ENCODE measurements at regions not wholly inside any gene's neighbourhood (a gene's known extent, or its start where the extent isn't known, plus 50 kb on each side); places are given as distances from the start of the nearest gene placed in this dataset.
"Not testable (repeated sequence)": the region's sequence is repeated elsewhere in the genome, so short reads cannot be mapped to it uniquely, and the experiment has no call there.

- H2AK5ac ChIP-seq (ENCODE audit: low read length, severe bottlenecking); H3K23ac ChIP-seq (ENCODE audit: low read length in 2 of 2); H3K4me1 ChIP-seq (ENCODE audit: control insufficient read depth, insufficient read depth, low read depth, low read length); H2BK15ac ChIP-seq (ENCODE audit: low read depth, poor library complexity, severe bottlenecking); H2AFZ ChIP-seq (ENCODE audit: low read depth, low read length); H2BK120ac ChIP-seq (ENCODE audit: low read depth, low read length); H2BK12ac ChIP-seq (ENCODE audit: low read length in 2 of 2); H3K14ac ChIP-seq (ENCODE audit: low read length in 2 of 2); H3K4me3 ChIP-seq (ENCODE audit: insufficient read depth in 1 of 2, low read depth in 1 of 2, low read length in 2 of 2); H3K4me2 ChIP-seq (ENCODE audit: low read length, poor library complexity, severe bottlenecking); H3K27ac ChIP-seq (ENCODE audit: low read length, poor library complexity, severe bottlenecking); H3K18ac ChIP-seq (ENCODE audit: low read depth in 1 of 2, low read length in 2 of 2); H3K27me3 ChIP-seq (ENCODE audit: control insufficient read depth in 1 of 2, insufficient read depth in 1 of 2, low read length in 2 of 2); H4K8ac ChIP-seq (ENCODE audit: low read length); H4K91ac ChIP-seq (ENCODE audit: low read length); H3K9me3 ChIP-seq (ENCODE audit: control insufficient read depth, low read length); H3K36me3 ChIP-seq (ENCODE audit: control insufficient read depth in 1 of 2, insufficient read depth in 2 of 2, low read depth in 1 of 2, low read length in 2 of 2); H3K4ac ChIP-seq (ENCODE audit: low read depth in 1 of 2, low read length in 2 of 2); H3K9ac ChIP-seq (ENCODE audit: low read length); DNase-seq; H3K79me1 ChIP-seq (replicated peaks; ENCODE audit: low read length, poor library complexity, severe bottlenecking); H2BK5ac ChIP-seq (ENCODE audit: low read depth, low read length, poor library complexity, severe bottlenecking): not testable (repeated sequence)
- no CpG with 5 or more reads among the region's 1 CpG for WGBS
Measured at GRCh38 chr11:89648232-89648631, 61.9 kb upstream of the TRIM77 start.

GRCh38 chr11:89648996-89649395, 61.1 kb upstream of the TRIM77 start:
- not testable (repeated sequence) for H3K18ac ChIP-seq (ENCODE audit: low read depth in 1 of 2, low read length in 2 of 2); H3K4me3 ChIP-seq (ENCODE audit: insufficient read depth in 1 of 2, low read depth in 1 of 2, low read length in 2 of 2); H3K23ac ChIP-seq (ENCODE audit: low read length in 2 of 2); H3K4ac ChIP-seq (ENCODE audit: low read depth in 1 of 2, low read length in 2 of 2); H3K36me3 ChIP-seq (ENCODE audit: control insufficient read depth in 1 of 2, insufficient read depth in 2 of 2, low read depth in 1 of 2, low read length in 2 of 2); H3K14ac ChIP-seq (ENCODE audit: low read length in 2 of 2); H3K27me3 ChIP-seq (ENCODE audit: control insufficient read depth in 1 of 2, insufficient read depth in 1 of 2, low read length in 2 of 2); H2BK12ac ChIP-seq (ENCODE audit: low read length in 2 of 2); H2AFZ ChIP-seq (ENCODE audit: low read depth, low read length); H4K8ac ChIP-seq (ENCODE audit: low read length); H3K79me1 ChIP-seq (replicated peaks; ENCODE audit: low read length, poor library complexity, severe bottlenecking); H3K4me1 ChIP-seq (ENCODE audit: control insufficient read depth, insufficient read depth, low read depth, low read length); DNase-seq; H2AK5ac ChIP-seq (ENCODE audit: low read length, severe bottlenecking); H3K9me3 ChIP-seq (ENCODE audit: control insufficient read depth, low read length); H3K9ac ChIP-seq (ENCODE audit: low read length); H4K91ac ChIP-seq (ENCODE audit: low read length); H2BK120ac ChIP-seq (ENCODE audit: low read depth, low read length); H3K4me2 ChIP-seq (ENCODE audit: low read length, poor library complexity, severe bottlenecking); H3K27ac ChIP-seq (ENCODE audit: low read length, poor library complexity, severe bottlenecking); H2BK15ac ChIP-seq (ENCODE audit: low read depth, poor library complexity, severe bottlenecking); H2BK5ac ChIP-seq (ENCODE audit: low read depth, low read length, poor library complexity, severe bottlenecking)
- 97% methylated on average over 5 of the region's 5 CpGs for WGBS

- not testable (repeated sequence) for H3K9ac ChIP-seq (ENCODE audit: low read length); H2BK15ac ChIP-seq (ENCODE audit: low read depth, poor library complexity, severe bottlenecking); H3K79me1 ChIP-seq (replicated peaks; ENCODE audit: low read length, poor library complexity, severe bottlenecking); H3K27ac ChIP-seq (ENCODE audit: low read length, poor library complexity, severe bottlenecking); DNase-seq; H3K4me2 ChIP-seq (ENCODE audit: low read length, poor library complexity, severe bottlenecking); H3K18ac ChIP-seq (ENCODE audit: low read depth in 1 of 2, low read length in 2 of 2); H3K4me3 ChIP-seq (ENCODE audit: insufficient read depth in 1 of 2, low read depth in 1 of 2, low read length in 2 of 2); H3K36me3 ChIP-seq (ENCODE audit: control insufficient read depth in 1 of 2, insufficient read depth in 2 of 2, low read depth in 1 of 2, low read length in 2 of 2); H4K91ac ChIP-seq (ENCODE audit: low read length); H3K4me1 ChIP-seq (ENCODE audit: control insufficient read depth, insufficient read depth, low read depth, low read length); H3K4ac ChIP-seq (ENCODE audit: low read depth in 1 of 2, low read length in 2 of 2); H4K8ac ChIP-seq (ENCODE audit: low read length); H2AK5ac ChIP-seq (ENCODE audit: low read length, severe bottlenecking); H2AFZ ChIP-seq (ENCODE audit: low read depth, low read length); H2BK12ac ChIP-seq (ENCODE audit: low read length in 2 of 2); H3K23ac ChIP-seq (ENCODE audit: low read length in 2 of 2); H3K9me3 ChIP-seq (ENCODE audit: control insufficient read depth, low read length); H2BK120ac ChIP-seq (ENCODE audit: low read depth, low read length); H3K14ac ChIP-seq (ENCODE audit: low read length in 2 of 2); H3K27me3 ChIP-seq (ENCODE audit: control insufficient read depth in 1 of 2, insufficient read depth in 1 of 2, low read length in 2 of 2); H2BK5ac ChIP-seq (ENCODE audit: low read depth, low read length, poor library complexity, severe bottlenecking)
- no CpG with 5 or more reads among the region's 2 CpGs for WGBS
Measured at GRCh38 chr11:89654669-89655068, 55.4 kb upstream of the TRIM77 start.

GRCh38 chr11:89658767-89659166, 51.3 kb upstream of the TRIM77 start:
- H2BK15ac ChIP-seq (ENCODE audit: low read depth, poor library complexity, severe bottlenecking); H4K91ac ChIP-seq (ENCODE audit: low read length); H3K4me3 ChIP-seq (ENCODE audit: insufficient read depth in 1 of 2, low read depth in 1 of 2, low read length in 2 of 2); H2BK120ac ChIP-seq (ENCODE audit: low read depth, low read length); H2BK12ac ChIP-seq (ENCODE audit: low read length in 2 of 2); H3K27me3 ChIP-seq (ENCODE audit: control insufficient read depth in 1 of 2, insufficient read depth in 1 of 2, low read length in 2 of 2); DNase-seq; H3K9ac ChIP-seq (ENCODE audit: low read length); H3K4me2 ChIP-seq (ENCODE audit: low read length, poor library complexity, severe bottlenecking); H3K4me1 ChIP-seq (ENCODE audit: control insufficient read depth, insufficient read depth, low read depth, low read length); H2AK5ac ChIP-seq (ENCODE audit: low read length, severe bottlenecking); H3K18ac ChIP-seq (ENCODE audit: low read depth in 1 of 2, low read length in 2 of 2); H3K9me3 ChIP-seq (ENCODE audit: control insufficient read depth, low read length); H4K8ac ChIP-seq (ENCODE audit: low read length); H3K27ac ChIP-seq (ENCODE audit: low read length, poor library complexity, severe bottlenecking); H3K36me3 ChIP-seq (ENCODE audit: control insufficient read depth in 1 of 2, insufficient read depth in 2 of 2, low read depth in 1 of 2, low read length in 2 of 2); H2AFZ ChIP-seq (ENCODE audit: low read depth, low read length); H3K79me1 ChIP-seq (replicated peaks; ENCODE audit: low read length, poor library complexity, severe bottlenecking); H3K4ac ChIP-seq (ENCODE audit: low read depth in 1 of 2, low read length in 2 of 2); H3K23ac ChIP-seq (ENCODE audit: low read length in 2 of 2); H2BK5ac ChIP-seq (ENCODE audit: low read depth, low read length, poor library complexity, severe bottlenecking); H3K14ac ChIP-seq (ENCODE audit: low read length in 2 of 2): not testable (repeated sequence)
